PFSK-1 (cell line): ENCODE measurements at regions not wholly inside any gene's neighbourhood (a gene's known extent, or its start where the extent isn't known, plus 50 kb on each side); places are given as distances from the start of the nearest gene placed in this dataset.

ENCODE experiments used
- FOXP2 ChIP-seq: optimal IDR thresholded peaks from 2 replicates; pipeline ENCODE3; 2011; ENCODE audit warnings: borderline replicate concordance, control low read depth, inconsistent platforms; ENCODE audit not compliant: insufficient read depth; ENCODE audit errors: extremely low read length, extremely low read depth
- POLR2AphosphoS5 ChIP-seq: IDR thresholded peaks from 2 replicates; pipeline ENCODE4 v1.6.1; 2012; ENCODE audit warnings: low read depth, mild to moderate bottlenecking, control low read depth, low read length, moderate library complexity
- REST ChIP-seq, 2 experiments: IDR thresholded peaks; 2 replicates each; pipeline versions ENCODE4 v1.6.1 to v1.8.0; 2011 to 2012; ENCODE audit warnings: low read depth in 2 of 2, low read length in 2 of 2, control low read depth in 1 of 2, inconsistent platforms in 1 of 2, mild to moderate bottlenecking in 1 of 2, moderate library complexity in 1 of 2; ENCODE audit not compliant: insufficient read depth in 1 of 2
- SIN3A ChIP-seq: IDR thresholded peaks from 2 replicates; pipeline ENCODE4 v1.6.1; 2012; ENCODE audit warnings: mild to moderate bottlenecking, low read length, moderate library complexity, borderline replicate concordance; ENCODE audit not compliant: insufficient read depth
- TAF1 ChIP-seq: IDR thresholded peaks from 2 replicates; pipeline ENCODE4 v1.6.1; 2012; ENCODE audit warnings: low read length, control low read depth, borderline replicate concordance; ENCODE audit not compliant: insufficient read depth

GRCh38 chr6:15947436-15947835, 181.4 kb upstream of the MYLIP start:
- TF ChIP-seq FOXP2 (no peak), SIN3A (no peak), POLR2AphosphoS5 (no peak), REST (IDR thresholded peaks at IDR 0.05; ENCODE audit: insufficient read depth in 1 of 2, low read depth in 2 of 2, low read length in 2 of 2) (no peak), TAF1 (no peak)

- TF ChIP-seq TAF1 (no peak), FOXP2 (no peak), SIN3A (no peak), REST (IDR thresholded peaks at IDR 0.05; ENCODE audit: insufficient read depth in 1 of 2, low read depth in 2 of 2, low read length in 2 of 2) (no peak)
Measured at GRCh38 chr6:15946701-15947385, 182.0 kb upstream of the MYLIP start.

DNA sequence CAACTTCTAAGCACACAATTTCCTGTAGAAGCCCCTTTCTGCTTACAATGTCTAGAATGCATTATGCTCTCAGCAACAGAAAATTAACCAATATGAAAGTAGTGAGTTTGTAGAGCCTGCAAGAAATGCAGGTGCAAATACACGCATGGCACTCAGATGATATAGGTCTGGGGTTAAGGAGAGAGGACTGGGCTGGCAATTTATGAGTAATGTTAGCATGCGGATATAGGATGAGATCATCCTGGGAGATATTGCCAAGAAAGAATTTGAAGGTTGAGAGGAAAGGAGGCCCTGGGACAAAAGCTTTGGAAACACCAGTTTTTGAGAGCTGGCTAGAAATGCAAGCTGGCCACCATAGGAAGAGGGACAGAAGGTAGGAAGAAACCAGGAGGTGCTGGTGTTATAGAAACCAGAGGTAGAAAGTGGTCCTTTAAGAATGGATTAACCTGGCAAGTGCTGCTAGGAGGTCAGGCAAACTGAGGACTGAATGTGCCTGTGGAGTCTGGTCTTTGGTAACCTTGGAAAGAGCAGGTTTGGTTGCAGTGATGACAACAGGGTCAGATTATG, 183.2 kb upstream of the MYLIP start:
- TF ChIP-seq REST (IDR thresholded peaks at IDR 0.05; ENCODE audit: insufficient read depth in 1 of 2, low read depth in 2 of 2, low read length in 2 of 2) (no peak), SIN3A (no peak), POLR2AphosphoS5 (no peak), TAF1 (no peak), FOXP2 (no peak)

GRCh38 chr6:15943423-15943822, 185.5 kb upstream of the MYLIP start:
- TF ChIP-seq POLR2AphosphoS5 (no peak), SIN3A (no peak), REST (IDR thresholded peaks at IDR 0.05; ENCODE audit: insufficient read depth in 1 of 2, low read depth in 2 of 2, low read length in 2 of 2) (no peak), FOXP2 (no peak), TAF1 (no peak)

GRCh38 chr6:15941168-15941567, 187.7 kb upstream of the MYLIP start:
- TF ChIP-seq REST (IDR thresholded peaks at IDR 0.05; ENCODE audit: insufficient read depth in 1 of 2, low read depth in 2 of 2, low read length in 2 of 2) (no peak), FOXP2 (no peak), POLR2AphosphoS5 (no peak), TAF1 (no peak), SIN3A (no peak)
